GM21619 (cell line): ENCODE measurements at regions not wholly inside any gene's neighbourhood (a gene's known extent, or its start where the extent isn't known, plus 50 kb on each side); places are given as distances from the start of the nearest gene placed in this dataset.

Source experiments
- ATAC-seq: cut with Tn5 transposase; IDR thresholded peaks from one replicate; pipeline ENCODE4 v1.9.1; 2021; ENCODE audit not compliant: unreplicated experiment

- no peak for ATAC-seq
Observed at GRCh38 chr6:2381872-2382661, 136.7 kb upstream of the GMDS start.

GRCh38 chr6:2378891-2379652, 133.7 kb upstream of the GMDS start:
- ATAC-seq = no peak

GRCh38 chr6:2378046-2378657, 132.7 kb upstream of the GMDS start:
- ATAC-seq = no peak

- ATAC-seq = no peak
Observed at GRCh38 chr6:2376429-2377355, 131.3 kb upstream of the GMDS start.

- ATAC-seq = no peak
Observed at GRCh38 chr6:2375443-2375842, 130.0 kb upstream of the GMDS start.

- no peak for ATAC-seq
Observed at GRCh38 chr6:2369606-2370005, 124.2 kb upstream of the GMDS start.

- no peak for ATAC-seq
Observed at GRCh38 chr6:2363211-2363610, 117.8 kb upstream of the GMDS start.

GRCh38 chr6:2361195-2361594, 115.8 kb upstream of the GMDS start:
- ATAC-seq = no peak

- no peak for ATAC-seq
Observed at GRCh38 chr6:2360716-2361115, 115.3 kb upstream of the GMDS start.

- ATAC-seq = no peak
Observed at GRCh38 chr6:2360126-2360525, 114.7 kb upstream of the GMDS start.

- no peak for ATAC-seq
Observed at GRCh38 chr6:2355150-2355549, 109.7 kb upstream of the GMDS start.

- no peak for ATAC-seq
Observed at GRCh38 chr6:2354138-2354491, 108.7 kb upstream of the GMDS start.

- no peak for ATAC-seq
Observed at GRCh38 chr6:2353412-2354137, 108.2 kb upstream of the GMDS start.

GRCh38 chr6:2351807-2352431, 106.5 kb upstream of the GMDS start:
- ATAC-seq = no peak

- no peak for ATAC-seq
Observed at GRCh38 chr6:2351090-2351489, 105.7 kb upstream of the GMDS start.

- no peak for ATAC-seq
Observed at GRCh38 chr6:2346078-2346477, 100.7 kb upstream of the GMDS start.

GRCh38 chr6:2344319-2344905, 99.0 kb upstream of the GMDS start:
- ATAC-seq = no peak

GRCh38 chr6:2327591-2327990, 82.2 kb upstream of the GMDS start:
- no peak for ATAC-seq

GRCh38 chr6:2324166-2324953, 79.0 kb upstream of the GMDS start:
- no peak for ATAC-seq
